ENCODE measurements at regions not wholly inside any gene's neighbourhood (a gene's known extent, or its start where the extent isn't known, plus 50 kb on each side); places are given as distances from the start of the nearest gene placed in this dataset.
A peak's percentile ranks its signal among the peaks of the same experiment; 100 is the strongest.
"Not testable (repeated sequence)": the region's sequence is repeated elsewhere in the genome, so short reads cannot be mapped to it uniquely, and the experiment has no call there.

GRCh38 chr4:15162465-15163283 is 160.4 kb downstream of the CPEB2 start:
- DNase-seq (ENCODE audit: low read depth) = peak; percentile 25

- DNase-seq (ENCODE audit: low read depth) = no peak
These were observed 161.0 kb downstream of the CPEB2 start for GRCh38 chr4:15163284-15163645.

GRCh38 chr4:15164571-15164970 is 162.3 kb downstream of the CPEB2 start:
- DNase-seq (ENCODE audit: low read depth) = peak; percentile 23

- DNase-seq (ENCODE audit: low read depth) = no peak
These were observed 165.5 kb downstream of the CPEB2 start for GRCh38 chr4:15167743-15168142.

GRCh38 chr4:15168759-15169158 is 166.5 kb downstream of the CPEB2 start:
- DNase-seq (ENCODE audit: low read depth) = no peak

GRCh38 chr4:15171725-15172124 is 169.4 kb downstream of the CPEB2 start:
- no peak for DNase-seq (ENCODE audit: low read depth)

GRCh38 chr4:15173251-15173650 is 171.0 kb downstream of the CPEB2 start:
- DNase-seq (ENCODE audit: low read depth) = no peak

- DNase-seq (ENCODE audit: low read depth) = not testable (repeated sequence)
These were observed 171.9 kb downstream of the CPEB2 start for GRCh38 chr4:15174168-15174567.

- not testable (repeated sequence) for DNase-seq (ENCODE audit: low read depth)
These were observed 177.6 kb downstream of the CPEB2 start for GRCh38 chr4:15179842-15180241.

- peak; percentile 77 for DNase-seq (ENCODE audit: low read depth)
These were observed 180.4 kb downstream of the CPEB2 start for GRCh38 chr4:15182600-15183220.

- DNase-seq (ENCODE audit: low read depth) = peak; percentile 21
These were observed 183.9 kb downstream of the CPEB2 start for GRCh38 chr4:15186149-15186548.

- DNase-seq (ENCODE audit: low read depth) = no peak
These were observed 184.5 kb downstream of the CPEB2 start for GRCh38 chr4:15186806-15187205.

- no peak for DNase-seq (ENCODE audit: low read depth)
These were observed 186.6 kb downstream of the CPEB2 start for GRCh38 chr4:15188605-15189539.

GRCh38 chr4:15194520-15194919 is 192.2 kb downstream of the CPEB2 start:
- DNase-seq (ENCODE audit: low read depth) = no peak

GRCh38 chr4:15197005-15197404 is 194.7 kb downstream of the CPEB2 start:
- peak; percentile 15 for DNase-seq (ENCODE audit: low read depth)

GRCh38 chr4:15198070-15198727 is 195.9 kb downstream of the CPEB2 start:
- DNase-seq (ENCODE audit: low read depth) = no peak

GRCh38 chr4:15201782-15202181 is 199.5 kb downstream of the CPEB2 start:
- no peak for DNase-seq (ENCODE audit: low read depth)

GRCh38 chr4:15202481-15202880 is 200.2 kb downstream of the CPEB2 start:
- DNase-seq (ENCODE audit: low read depth) = peak; percentile 36

GRCh38 chr4:15206526-15206925 is 204.2 kb downstream of the CPEB2 start:
- DNase-seq (ENCODE audit: low read depth) = not testable (repeated sequence)

GRCh38 chr4:15213302-15213970 is 211.2 kb downstream of the CPEB2 start:
- no peak for DNase-seq (ENCODE audit: low read depth)

- no peak for DNase-seq (ENCODE audit: low read depth)
These were observed 212.7 kb upstream of the C1QTNF7 start for GRCh38 chr4:15215109-15215508.
